ENCODE measurements at regions not wholly inside any gene's neighbourhood (a gene's known extent, or its start where the extent isn't known, plus 50 kb on each side); places are given as distances from the start of the nearest gene placed in this dataset.

- TF ChIP-seq CTCF (IDR thresholded peaks at IDR 0.05) (no peak), POLR2A (IDR thresholded peaks at IDR 0.05) (no peak)
Observed at GRCh38 chr16:86185089-86185488, 286.1 kb downstream of the IRF8 start.

Data from testis (tissue), 2 donors.